MM.1S (cell line): ENCODE measurements at regions not wholly inside any gene's neighbourhood (a gene's known extent, or its start where the extent isn't known, plus 50 kb on each side); places are given as distances from the start of the nearest gene placed in this dataset.

Source experiments
- DNase-seq: peaks from one replicate; pipeline ENCODE4 v3.0.0-alpha.2; 2015
- H2AFZ ChIP-seq: fragments of 300-600 bp; sonication (generic); 2 replicates; pipeline ENCODE4 v1.6.0; 2016; ENCODE audit warnings: antibody characterized with exemption, low read length
- H3F3A ChIP-seq: fragments of 300-600 bp; sonication (generic); 2 replicates; pipeline ENCODE4 v1.6.1; 2016; ENCODE audit warnings: mild to moderate bottlenecking, antibody characterized with exemption, low read length, moderate library complexity, mixed read lengths; ENCODE audit not compliant: insufficient read depth
- H3K27ac ChIP-seq: fragments of 300-600 bp; sonication (generic); 2 replicates; pipeline ENCODE4 v1.5.1; 2016; ENCODE audit warnings: mild to moderate bottlenecking, low read length
- H3K27me3 ChIP-seq: fragments of 300-600 bp; sonication (generic); replicated peaks from 2 replicates; pipeline ENCODE4 v1.6.0; 2016; ENCODE audit warnings: low read length; ENCODE audit not compliant: insufficient read depth
- H3K36me3 ChIP-seq: fragments of 300-600 bp; sonication (generic); replicated peaks from 2 replicates; pipeline ENCODE4 v1.6.1; 2016; ENCODE audit warnings: mild to moderate bottlenecking, low read length, mixed read lengths; ENCODE audit not compliant: insufficient read depth
- H3K4me1 ChIP-seq: fragments of 300-600 bp; sonication (generic); 2 replicates; pipeline ENCODE4 v1.6.1; 2016; ENCODE audit warnings: low read length, mixed read lengths
- H3K4me2 ChIP-seq: fragments of 300-600 bp; sonication (generic); 2 replicates; pipeline ENCODE4 v1.6.0; 2016; ENCODE audit warnings: low read depth, low read length
- H3K4me3 ChIP-seq: fragments of 300-600 bp; sonication (generic); 2 replicates; pipeline ENCODE4 v1.5.1; 2016; ENCODE audit warnings: low read length, mixed read lengths
- H3K79me2 ChIP-seq: fragments of 300-600 bp; sonication (generic); 2 replicates; pipeline ENCODE4 v1.6.1; 2016; ENCODE audit warnings: mixed run types, low read length, mixed read lengths
- H3K9ac ChIP-seq: fragments of 300-600 bp; sonication (generic); 2 replicates; pipeline ENCODE4 v1.6.1; 2016; ENCODE audit warnings: low read length, mixed read lengths
- H3K9me2 ChIP-seq: fragments of 300-600 bp; sonication (generic); replicated peaks from 2 replicates; pipeline ENCODE4 v1.6.1; 2016; ENCODE audit warnings: mild to moderate bottlenecking, low read length, mixed read lengths; ENCODE audit not compliant: insufficient read depth
- H3K9me3 ChIP-seq: fragments of 300-600 bp; sonication (generic); replicated peaks from 2 replicates; pipeline ENCODE4 v1.6.1; 2016; ENCODE audit warnings: mild to moderate bottlenecking, low read length, mixed read lengths; ENCODE audit not compliant: insufficient read depth
- H4K20me1 ChIP-seq: fragments of 300-600 bp; sonication (generic); 2 replicates; pipeline ENCODE4 v1.6.1; 2016; ENCODE audit warnings: mild to moderate bottlenecking, low read length, moderate library complexity, mixed read lengths; ENCODE audit not compliant: insufficient read depth
- CTCF ChIP-seq: fragments of 300-600 bp; sonication (generic); IDR thresholded peaks from 2 replicates; pipeline ENCODE4 v1.5.1; 2016; ENCODE audit warnings: antibody characterized with exemption, low read length, mixed read lengths
- EZH2 ChIP-seq: fragments of 300-600 bp; sonication (generic); optimal IDR thresholded peaks from 2 replicates; pipeline ENCODE3; 2017; ENCODE audit warnings: low read depth, mild to moderate bottlenecking, antibody characterized with exemption, low read length, mixed read lengths
- EZH2phosphoT487 ChIP-seq: fragments of 300-600 bp; sonication (generic); IDR thresholded peaks from 2 replicates; pipeline ENCODE4 v1.6.1; 2018; ENCODE audit warnings: antibody characterized with exemption, low read length

GRCh38 chr12:126210448-126210847 lies 1145.2 kb downstream of the AACS start:
- H3F3A ChIP-seq: no peaks in the 10 kb centered on the region
- TF ChIP-seq CTCF: no peak
- no peak for TF ChIP-seq EZH2phosphoT487
- no peak for TF ChIP-seq EZH2
- no peaks in the 10 kb centered on the region for H4K20me1 ChIP-seq
- no peaks in the 10 kb centered on the region for H3K9me3 ChIP-seq
- no peaks in the 10 kb centered on the region for H3K9me2 ChIP-seq
- H3K4me2 ChIP-seq: no peak overlapping the region
- no peaks in the 10 kb centered on the region for H3K36me3 ChIP-seq
- H3K4me3 ChIP-seq: no peak overlapping the region
- H3K9ac ChIP-seq: no peak overlapping the region
- no peaks in the 10 kb centered on the region for H3K4me1 ChIP-seq
- H3K27ac ChIP-seq: no peak overlapping the region
- H2AFZ ChIP-seq: no peak overlapping the region
- H3K27me3 ChIP-seq: no peaks in the 10 kb centered on the region
- no peak for DNase-seq
- no peaks in the 10 kb centered on the region for H3K79me2 ChIP-seq

GRCh38 chr12:126212824-126213223 lies 1147.6 kb downstream of the AACS start:
- no peak for TF ChIP-seq CTCF
- no peak for TF ChIP-seq EZH2
- TF ChIP-seq EZH2phosphoT487: no peak
- Histone ChIP-seq H3K36me3 (no peaks in the 10 kb centered on the region), H3K79me2 (no peaks in the 10 kb centered on the region), H4K20me1 (no peaks in the 10 kb centered on the region), H3K9me3 (no peaks in the 10 kb centered on the region), H3K27me3 (no peaks in the 10 kb centered on the region), H3K9me2 (no peaks in the 10 kb centered on the region), H3K4me3 (no peak overlapping the region), H3K27ac (no peak overlapping the region), H3F3A (no peaks in the 10 kb centered on the region), H3K4me2 (no peak overlapping the region), H3K9ac (no peak overlapping the region), H3K4me1 (no peaks in the 10 kb centered on the region), H2AFZ (no peak overlapping the region)
- no peak for DNase-seq

- no peak overlapping the region for H3K4me3 ChIP-seq
- H3K27ac ChIP-seq: no peak overlapping the region
Measured at GRCh38 chr12:126218697-126219096, 1153.5 kb downstream of the AACS start.

More at GRCh38 chr12:126218697-126219096, 1153.5 kb downstream of the AACS start:
- Histone ChIP-seq H3F3A (no peaks in the 10 kb centered on the region), H3K79me2 (no peaks in the 10 kb centered on the region), H2AFZ (no peak overlapping the region), H3K4me1 (no peaks in the 10 kb centered on the region), H3K9ac (no peak overlapping the region), H3K9me3 (no peaks in the 10 kb centered on the region), H4K20me1 (no peaks in the 10 kb centered on the region), H3K9me2 (no peaks in the 10 kb centered on the region), H3K27me3 (no peaks in the 10 kb centered on the region), H3K4me2 (no peak overlapping the region), H3K36me3 (no peaks in the 10 kb centered on the region)
- DNase-seq: no peak
- TF ChIP-seq EZH2phosphoT487 (no peak), EZH2 (no peak), CTCF (no peak)
